AG04450 (cell line): ENCODE measurements at regions not wholly inside any gene's neighbourhood (a gene's known extent, or its start where the extent isn't known, plus 50 kb on each side); places are given as distances from the start of the nearest gene placed in this dataset.
"Not testable (repeated sequence)": the region's sequence is repeated elsewhere in the genome, so short reads cannot be mapped to it uniquely, and the experiment has no call there.

Experiments used
- CTCF ChIA-PET: fragments of 300-600, 350-600 bp; formaldehyde crosslinking; extraction: SDS; loops from one replicate; lab custom pipeline; 2022; ENCODE audit warnings: antibody characterized with exemption, inconsistent platforms; lab: Charles Lee
- POLR2A ChIA-PET: fragments of 350-600 bp; formaldehyde crosslinking; extraction: SDS; loops from one replicate; lab custom pipeline; 2021; ENCODE audit warnings: antibody characterized with exemption, inconsistent platforms; lab: Yijun Ruan, JAX
- DNase-seq: peaks from one replicate; pipeline ENCODE4 v3.0.0-alpha.2; 2011; ENCODE audit warnings: low read depth, low spot score
- H3K27ac ChIP-seq: one replicate; pipeline ENCODE4 v1.5.1; 2012; ENCODE audit warnings: low read depth, low read length, control low read depth
- H3K27me3 ChIP-seq: one replicate; pipeline ENCODE4 v1.6.0; 2012; ENCODE audit warnings: low read length; ENCODE audit not compliant: control insufficient read depth, insufficient read depth
- H3K4me3 ChIP-seq: 2 replicates; pipeline ENCODE4 v1.5.1; 2011; ENCODE audit warnings: mild to moderate bottlenecking, low read depth, low read length, control low read depth
- H3K9me3 ChIP-seq: 2 replicates; pipeline ENCODE4 v1.5.1; 2012; ENCODE audit warnings: low read length; ENCODE audit not compliant: control insufficient read depth, insufficient read depth
- CTCF ChIP-seq: IDR thresholded peaks from 2 replicates; pipeline ENCODE4 v1.5.1; 2011; ENCODE audit warnings: low read depth, low read length, control low read depth, inconsistent platforms

- TF ChIP-seq CTCF: no peak
- CTCF ChIA-PET: no interaction called here
- H3K27me3 ChIP-seq: no peaks in the 10 kb centered on the region
- H3K27ac ChIP-seq: no peak overlapping the region
- POLR2A ChIA-PET: no interaction called here
- H3K9me3 ChIP-seq: peaks cover 10% of the 10 kb centered on the region; the same call in 1 of the 2 replicates
- H3K4me3 ChIP-seq: no peak overlapping the region
- DNase-seq: no peak
These were observed 117.7 kb upstream of the GRM7 start for GRCh38 chr3:6743067-6743720.

GRCh38 chr3:6746443-6746842 lies 114.5 kb upstream of the GRM7 start:
- DNase-seq: no peak
- H3K9me3 ChIP-seq: peaks cover 15% of the 10 kb centered on the region
- ChIA-PET POLR2A (no interaction called here), CTCF (no interaction called here)
- no peaks in the 10 kb centered on the region for H3K27me3 ChIP-seq
- TF ChIP-seq CTCF: no peak
- no peak overlapping the region for H3K4me3 ChIP-seq
- no peak overlapping the region for H3K27ac ChIP-seq

GRCh38 chr3:6747017-6747416 lies 113.9 kb upstream of the GRM7 start:
- ChIA-PET POLR2A (no interaction called here), CTCF (no interaction called here)
- TF ChIP-seq CTCF: no peak
- H3K27ac ChIP-seq: no peak overlapping the region
- no peaks in the 10 kb centered on the region for H3K27me3 ChIP-seq
- no peak for DNase-seq
- H3K4me3 ChIP-seq: no peak overlapping the region
- peaks cover 12% of the 10 kb centered on the region for H3K9me3 ChIP-seq

GRCh38 chr3:6750782-6751181 lies 110.1 kb upstream of the GRM7 start:
- no peak for DNase-seq
- Histone ChIP-seq H3K27me3 (no peaks in the 10 kb centered on the region), H3K27ac (no peak overlapping the region), H3K4me3 (no peak overlapping the region), H3K9me3 (peaks cover 14% of the 10 kb centered on the region)
- POLR2A ChIA-PET: no interaction called here
- no peak for TF ChIP-seq CTCF
- CTCF ChIA-PET: no interaction called here

GRCh38 chr3:6753536-6753935 lies 107.4 kb upstream of the GRM7 start:
- Histone ChIP-seq H3K27ac (no peak overlapping the region), H3K27me3 (no peaks in the 10 kb centered on the region), H3K9me3 (peaks cover 9% of the 10 kb centered on the region), H3K4me3 (no peak overlapping the region)
- CTCF ChIA-PET: no interaction called here
- POLR2A ChIA-PET: no interaction called here
- no peak for DNase-seq
- TF ChIP-seq CTCF: no peak

- H3K27ac ChIP-seq, H3K9me3 ChIP-seq, CTCF ChIA-PET, H3K27me3 ChIP-seq, POLR2A ChIA-PET, H3K4me3 ChIP-seq, DNase-seq: not testable (repeated sequence)
These were observed 91.2 kb upstream of the GRM7 start for GRCh38 chr3:6769532-6770396.
